ENCODE measurements at regions not wholly inside any gene's neighbourhood (a gene's known extent, or its start where the extent isn't known, plus 50 kb on each side); places are given as distances from the start of the nearest gene placed in this dataset.

- no peak for TF ChIP-seq POLR2A (IDR thresholded peaks at IDR 0.05; ENCODE audit: low read depth, low read length)
- no peak for TF ChIP-seq SPI1 (IDR thresholded peaks at IDR 0.05; ENCODE audit: low read depth, low read length)
- DNase-seq (ENCODE audit: insufficient read length, low spot score) (no peak), FAIRE-seq (no peak)
These were observed 141.4 kb upstream of the PIEZO2 start for GRCh38 chr18:11290786-11291185.

GRCh38 chr18:11289248-11289647 is 139.9 kb upstream of the PIEZO2 start:
- FAIRE-seq, result no peak
- DNase-seq (ENCODE audit: insufficient read length, low spot score), result no peak
- TF ChIP-seq POLR2A (IDR thresholded peaks at IDR 0.05; ENCODE audit: low read depth, low read length) (no peak), TAF1 (IDR thresholded peaks at IDR 0.05; ENCODE audit: low read depth, low read length) (no peak), POLR2AphosphoS5 (IDR thresholded peaks at IDR 0.05; ENCODE audit: low read depth, low read length) (no peak), POU2F2 (IDR thresholded peaks at IDR 0.05; ENCODE audit: low read depth, low read length) (no peak), SPI1 (IDR thresholded peaks at IDR 0.05; ENCODE audit: low read depth, low read length) (no peak), PAX5 (IDR thresholded peaks at IDR 0.05; ENCODE audit: insufficient read depth, low read length, severe bottlenecking) (no peak)

- no peak for TF ChIP-seq PAX5 (IDR thresholded peaks at IDR 0.05; ENCODE audit: insufficient read depth, low read length, severe bottlenecking)
- TF ChIP-seq POU2F2 (IDR thresholded peaks at IDR 0.05; ENCODE audit: low read depth, low read length), result no peak
- TF ChIP-seq TAF1 (IDR thresholded peaks at IDR 0.05; ENCODE audit: low read depth, low read length), result no peak
- TF ChIP-seq POLR2A (IDR thresholded peaks at IDR 0.05; ENCODE audit: low read depth, low read length), result no peak
- no peak for TF ChIP-seq POLR2AphosphoS5 (IDR thresholded peaks at IDR 0.05; ENCODE audit: low read depth, low read length)
- no peak for TF ChIP-seq SPI1 (IDR thresholded peaks at IDR 0.05; ENCODE audit: low read depth, low read length)
- no peak for FAIRE-seq
- no peak for DNase-seq (ENCODE audit: insufficient read length, low spot score)
These were observed 139.0 kb upstream of the PIEZO2 start for GRCh38 chr18:11288401-11288800.

GRCh38 chr18:11286431-11286830 is 137.1 kb upstream of the PIEZO2 start:
- FAIRE-seq, result no peak
- DNase-seq (ENCODE audit: insufficient read length, low spot score), result no peak
- TF ChIP-seq POLR2AphosphoS5 (IDR thresholded peaks at IDR 0.05; ENCODE audit: low read depth, low read length) (no peak), POU2F2 (IDR thresholded peaks at IDR 0.05; ENCODE audit: low read depth, low read length) (no peak)

GRCh38 chr18:11284811-11285210 is 135.4 kb upstream of the PIEZO2 start:
- FAIRE-seq, result no peak
- TF ChIP-seq POLR2AphosphoS5 (IDR thresholded peaks at IDR 0.05; ENCODE audit: low read depth, low read length) (no peak), POU2F2 (IDR thresholded peaks at IDR 0.05; ENCODE audit: low read depth, low read length) (no peak), TAF1 (IDR thresholded peaks at IDR 0.05; ENCODE audit: low read depth, low read length) (no peak), PAX5 (IDR thresholded peaks at IDR 0.05; ENCODE audit: insufficient read depth, low read length, severe bottlenecking) (no peak), SPI1 (IDR thresholded peaks at IDR 0.05; ENCODE audit: low read depth, low read length) (no peak), POLR2A (IDR thresholded peaks at IDR 0.05; ENCODE audit: low read depth, low read length) (no peak)
- DNase-seq (ENCODE audit: insufficient read length, low spot score), result no peak

GRCh38 chr18:11284349-11284748 is 135.0 kb upstream of the PIEZO2 start:
- DNase-seq (ENCODE audit: insufficient read length, low spot score) (no peak), FAIRE-seq (no peak)
- no peak for TF ChIP-seq SPI1 (IDR thresholded peaks at IDR 0.05; ENCODE audit: low read depth, low read length)
- no peak for TF ChIP-seq POU2F2 (IDR thresholded peaks at IDR 0.05; ENCODE audit: low read depth, low read length)
- TF ChIP-seq POLR2A (IDR thresholded peaks at IDR 0.05; ENCODE audit: low read depth, low read length), result no peak
- TF ChIP-seq TAF1 (IDR thresholded peaks at IDR 0.05; ENCODE audit: low read depth, low read length), result no peak
- no peak for TF ChIP-seq PAX5 (IDR thresholded peaks at IDR 0.05; ENCODE audit: insufficient read depth, low read length, severe bottlenecking)
- TF ChIP-seq POLR2AphosphoS5 (IDR thresholded peaks at IDR 0.05; ENCODE audit: low read depth, low read length), result no peak

GRCh38 chr18:11283479-11284161 is 134.3 kb upstream of the PIEZO2 start:
- TF ChIP-seq POLR2A (IDR thresholded peaks at IDR 0.05; ENCODE audit: low read depth, low read length) (no peak), POLR2AphosphoS5 (IDR thresholded peaks at IDR 0.05; ENCODE audit: low read depth, low read length) (no peak), SPI1 (IDR thresholded peaks at IDR 0.05; ENCODE audit: low read depth, low read length) (no peak), TAF1 (IDR thresholded peaks at IDR 0.05; ENCODE audit: low read depth, low read length) (no peak), POU2F2 (IDR thresholded peaks at IDR 0.05; ENCODE audit: low read depth, low read length) (no peak), PAX5 (IDR thresholded peaks at IDR 0.05; ENCODE audit: insufficient read depth, low read length, severe bottlenecking) (no peak)
- DNase-seq (ENCODE audit: insufficient read length, low spot score) (no peak), FAIRE-seq (no peak)

GRCh38 chr18:11279461-11279860 is 130.1 kb upstream of the PIEZO2 start:
- no peak for DNase-seq (ENCODE audit: insufficient read length, low spot score)
- TF ChIP-seq POLR2AphosphoS5 (IDR thresholded peaks at IDR 0.05; ENCODE audit: low read depth, low read length), result no peak
- no peak for TF ChIP-seq TAF1 (IDR thresholded peaks at IDR 0.05; ENCODE audit: low read depth, low read length)
- TF ChIP-seq POLR2A (IDR thresholded peaks at IDR 0.05; ENCODE audit: low read depth, low read length), result no peak
- no peak for TF ChIP-seq PAX5 (IDR thresholded peaks at IDR 0.05; ENCODE audit: insufficient read depth, low read length, severe bottlenecking)
- TF ChIP-seq POU2F2 (IDR thresholded peaks at IDR 0.05; ENCODE audit: low read depth, low read length), result no peak
- no peak for TF ChIP-seq SPI1 (IDR thresholded peaks at IDR 0.05; ENCODE audit: low read depth, low read length)
- FAIRE-seq, result no peak

- TF ChIP-seq POLR2AphosphoS5 (IDR thresholded peaks at IDR 0.05; ENCODE audit: low read depth, low read length), result no peak
- TF ChIP-seq PAX5 (IDR thresholded peaks at IDR 0.05; ENCODE audit: insufficient read depth, low read length, severe bottlenecking), result no peak
- no peak for TF ChIP-seq SPI1 (IDR thresholded peaks at IDR 0.05; ENCODE audit: low read depth, low read length)
- no peak for TF ChIP-seq TAF1 (IDR thresholded peaks at IDR 0.05; ENCODE audit: low read depth, low read length)
- no peak for TF ChIP-seq POLR2A (IDR thresholded peaks at IDR 0.05; ENCODE audit: low read depth, low read length)
- no peak for TF ChIP-seq POU2F2 (IDR thresholded peaks at IDR 0.05; ENCODE audit: low read depth, low read length)
- FAIRE-seq, result no peak
These were observed 127.3 kb upstream of the PIEZO2 start for GRCh38 chr18:11276678-11277077.

GRCh38 chr18:11274144-11274794 is 124.9 kb upstream of the PIEZO2 start:
- FAIRE-seq (no peak), DNase-seq (ENCODE audit: insufficient read length, low spot score) (no peak)
- no peak for TF ChIP-seq POLR2A (IDR thresholded peaks at IDR 0.05; ENCODE audit: low read depth, low read length)
- no peak for TF ChIP-seq TAF1 (IDR thresholded peaks at IDR 0.05; ENCODE audit: low read depth, low read length)
- TF ChIP-seq POLR2AphosphoS5 (IDR thresholded peaks at IDR 0.05; ENCODE audit: low read depth, low read length), result no peak
- TF ChIP-seq PAX5 (IDR thresholded peaks at IDR 0.05; ENCODE audit: insufficient read depth, low read length, severe bottlenecking), result no peak
- TF ChIP-seq POU2F2 (IDR thresholded peaks at IDR 0.05; ENCODE audit: low read depth, low read length), result no peak
- no peak for TF ChIP-seq SPI1 (IDR thresholded peaks at IDR 0.05; ENCODE audit: low read depth, low read length)

More at GRCh38 chr18:11276678-11277077, 127.3 kb upstream of the PIEZO2 start:
- DNase-seq (ENCODE audit: insufficient read length, low spot score), result no peak

Data from GM12891 (cell line).